GM21526 (cell line): ENCODE measurements at regions not wholly inside any gene's neighbourhood (a gene's known extent, or its start where the extent isn't known, plus 50 kb on each side); places are given as distances from the start of the nearest gene placed in this dataset.
"Not testable (repeated sequence)": the region's sequence is repeated elsewhere in the genome, so short reads cannot be mapped to it uniquely, and the experiment has no call there.

Experiments
- ATAC-seq: cut with Tn5 transposase; IDR thresholded peaks from one replicate; pipeline ENCODE4 v1.9.1; 2021; ENCODE audit warnings: moderate library complexity; ENCODE audit not compliant: unreplicated experiment, low FRiP score

DNA sequence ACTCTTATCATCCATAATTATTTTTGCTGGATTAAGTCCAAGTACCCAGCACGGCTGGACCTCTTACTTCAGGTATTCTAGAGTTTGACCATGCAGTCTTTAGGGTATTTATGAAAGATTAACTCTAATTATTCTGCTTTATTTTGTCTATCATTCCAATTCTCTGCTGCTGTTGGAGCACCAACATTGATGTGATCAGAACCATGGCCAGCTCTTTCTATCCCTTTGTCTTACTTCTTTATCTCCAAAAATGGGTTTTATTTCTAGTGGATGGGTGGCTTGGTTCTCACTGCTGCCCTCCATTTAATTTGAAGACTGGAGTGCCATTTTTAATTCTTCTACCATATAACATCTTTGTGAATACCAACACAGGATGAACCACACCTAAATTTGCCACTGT is 704.3 kb downstream of the FRK start:
- ATAC-seq, result no peak

DNA sequence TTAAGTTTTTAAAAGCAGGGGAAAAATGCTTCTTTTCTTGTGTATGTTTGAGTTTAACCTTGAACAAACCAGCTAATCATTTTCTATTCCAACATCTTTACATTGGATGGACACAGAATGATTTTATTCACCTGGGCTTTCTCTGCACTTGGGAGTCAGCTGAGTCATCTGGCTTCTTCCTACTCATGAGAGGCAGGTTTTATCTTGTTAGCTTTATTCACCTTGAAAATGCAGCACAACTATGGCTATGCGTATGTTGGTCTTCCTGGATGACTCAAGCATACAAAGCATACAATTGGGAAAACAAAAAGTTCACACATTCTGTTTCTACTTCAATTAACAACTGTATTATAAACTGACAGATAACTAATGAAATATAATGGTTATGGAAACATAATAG is 737.7 kb downstream of the FRK start:
- no peak for ATAC-seq

DNA sequence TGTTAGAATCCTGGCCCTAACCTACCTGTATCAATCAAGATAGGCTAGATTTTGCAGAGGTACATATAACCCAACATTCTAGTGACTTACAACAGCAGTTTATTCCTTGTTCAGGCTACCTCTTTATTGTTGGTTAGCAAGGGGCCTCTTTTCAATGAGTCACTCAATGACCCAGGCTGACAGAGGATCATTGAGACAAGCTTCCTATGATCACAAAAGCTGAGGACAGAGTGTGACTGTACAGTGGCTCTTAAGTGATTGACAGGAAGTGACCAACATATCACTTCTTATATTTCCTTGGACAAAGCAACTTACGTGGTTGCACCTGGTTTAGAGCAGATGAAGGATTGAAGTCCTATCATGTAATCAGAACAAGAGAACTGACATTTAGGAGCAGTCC is 740.9 kb downstream of the FRK start:
- no peak for ATAC-seq

DNA sequence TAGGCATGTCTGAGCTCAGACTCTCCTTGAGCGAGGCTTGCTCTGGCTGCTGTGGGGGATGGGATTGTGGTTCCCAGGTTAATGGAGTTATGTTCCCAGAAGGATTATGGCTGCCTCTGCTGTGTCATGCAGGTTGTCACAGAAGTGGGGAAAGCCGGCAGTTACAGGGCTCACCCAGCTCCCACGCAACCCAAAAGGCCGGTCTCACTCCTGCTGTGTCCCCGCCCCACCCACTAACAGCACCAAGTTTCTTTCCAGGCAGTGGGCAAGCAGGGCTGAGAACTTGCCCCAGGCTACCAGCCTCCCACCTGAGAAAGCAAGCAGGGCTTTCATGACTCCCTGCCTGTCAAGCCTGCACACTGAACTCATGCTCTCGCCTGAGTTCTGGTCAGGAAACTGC is 750.5 kb downstream of the FRK start:
- no peak for ATAC-seq

DNA sequence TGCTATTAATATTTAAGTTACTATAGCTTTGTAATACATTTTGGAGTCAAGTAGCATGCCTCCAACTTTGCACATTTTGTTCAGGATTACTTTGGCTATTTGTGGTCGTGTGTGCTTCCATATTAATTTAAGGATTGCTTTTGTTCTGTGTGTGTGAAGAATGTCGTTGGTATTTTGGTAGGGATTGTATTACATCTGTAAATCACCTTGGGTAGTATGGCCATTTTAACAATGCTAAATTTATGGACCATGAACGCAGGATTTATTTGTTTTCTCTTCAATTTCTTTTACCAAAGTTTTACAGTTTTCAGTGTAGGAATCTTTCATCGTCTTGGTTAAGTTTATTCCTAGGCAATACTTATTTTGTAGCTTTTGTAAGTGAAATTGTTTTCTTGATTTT is 758.0 kb downstream of the FRK start:
- no peak for ATAC-seq

DNA sequence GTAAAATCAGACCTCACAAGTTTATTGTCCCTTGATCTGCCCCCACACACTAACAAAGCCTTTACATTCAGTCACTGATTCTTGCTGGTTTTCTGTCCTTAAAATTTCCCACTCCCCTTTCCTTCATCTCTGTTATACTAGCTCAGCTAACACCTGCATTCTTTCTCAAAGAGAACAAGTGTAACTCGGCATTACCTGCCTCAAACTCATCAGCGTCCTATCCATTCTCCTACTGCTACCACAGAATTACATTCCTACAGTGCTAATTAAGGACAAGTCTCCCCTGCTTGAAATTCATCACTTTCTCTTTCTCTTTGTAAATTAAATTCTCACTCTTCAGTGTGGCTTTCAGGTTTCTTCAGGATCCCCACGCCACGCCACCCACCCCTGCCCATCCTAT is 773.2 kb downstream of the FRK start:
- no peak for ATAC-seq

DNA sequence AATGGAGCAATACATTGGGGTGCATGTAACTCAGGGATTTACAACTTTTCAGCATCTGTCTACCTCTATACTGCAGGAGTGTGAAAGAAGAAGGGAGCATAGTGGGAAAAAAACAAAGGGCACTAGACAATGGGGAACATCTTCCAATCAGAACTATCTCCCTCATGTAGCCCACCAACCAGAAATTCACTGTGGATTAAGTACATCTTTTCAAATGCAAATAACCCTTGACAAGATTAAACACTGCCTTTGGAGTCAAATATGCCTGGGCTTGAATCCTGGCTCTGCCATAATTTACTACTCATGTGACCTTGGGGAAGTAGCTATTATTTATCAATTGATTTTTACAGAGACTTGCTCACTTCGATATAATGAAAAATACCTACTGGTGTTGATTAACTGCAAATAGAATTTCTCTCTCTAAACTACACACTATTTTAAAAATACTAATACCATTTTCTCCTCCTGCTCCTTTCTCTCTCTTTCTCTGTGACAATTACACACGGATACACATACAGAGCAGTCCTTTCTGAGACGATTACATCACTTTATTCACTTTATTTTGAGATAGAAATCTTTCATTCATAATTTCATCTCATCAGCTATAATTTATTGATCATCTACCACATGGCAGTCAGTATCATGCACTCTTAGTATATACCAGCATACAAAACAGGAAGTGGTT is 783.7 kb downstream of the FRK start:
- no peak for ATAC-seq

DNA sequence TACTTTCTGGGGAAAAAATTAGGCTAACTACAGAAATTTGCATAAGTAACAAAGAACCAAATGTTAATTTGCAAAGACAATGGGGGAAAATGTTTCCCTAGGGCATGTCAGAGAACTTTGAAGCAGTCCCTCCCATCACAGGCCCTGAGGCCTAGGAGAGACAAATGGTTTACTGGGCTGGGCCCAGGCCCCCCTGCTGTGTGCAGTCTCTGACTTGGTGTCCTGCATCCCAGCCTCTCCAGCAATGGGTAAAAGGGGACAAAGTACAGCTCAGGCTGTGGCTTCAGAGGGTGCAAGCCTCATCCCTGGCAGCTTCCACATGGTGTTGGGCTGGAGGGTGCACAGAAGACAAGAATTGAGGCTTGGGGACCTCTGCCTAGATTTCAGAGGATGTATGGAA is 788.4 kb downstream of the FRK start:
- ATAC-seq, result no peak

DNA sequence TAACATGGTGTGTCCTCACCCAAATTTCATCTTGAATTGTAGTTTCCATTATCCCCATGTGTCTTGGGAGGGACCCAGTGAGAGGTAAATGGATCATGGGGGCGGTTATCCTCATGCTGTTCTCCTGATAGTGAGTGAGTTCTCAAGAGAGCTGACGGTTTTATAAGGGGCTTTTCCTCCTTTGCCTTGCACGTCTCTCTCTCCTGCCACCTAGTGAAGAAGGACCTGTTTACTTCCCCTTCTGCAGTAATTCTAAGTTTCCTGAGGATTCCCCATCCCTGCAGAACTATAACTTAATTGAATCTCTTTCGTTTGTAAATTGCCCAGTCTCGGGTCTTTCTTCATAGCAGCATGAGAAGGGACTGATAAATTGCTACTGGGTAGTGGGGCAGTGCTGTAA is 789.3 kb downstream of the FRK start:
- ATAC-seq, result no peak

DNA sequence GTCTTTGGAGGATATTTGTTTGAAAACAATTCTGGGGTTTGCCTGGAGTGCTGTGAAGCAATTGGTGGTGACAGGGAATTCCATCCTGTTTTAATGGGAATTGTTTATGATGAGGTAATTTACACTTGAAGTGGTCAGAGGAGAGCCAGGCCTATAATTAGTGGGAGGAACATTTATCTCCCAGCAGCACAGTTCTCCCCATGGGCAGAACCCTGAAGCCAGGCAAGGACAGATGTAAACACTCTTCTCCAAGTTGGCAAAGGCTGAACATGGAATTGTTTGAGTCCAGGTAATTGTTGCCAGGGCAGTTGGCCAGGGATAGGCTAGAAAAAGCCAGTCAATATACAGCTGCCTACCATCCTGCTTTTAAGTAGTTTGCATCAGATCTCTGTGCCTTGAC is 789.7 kb downstream of the FRK start:
- ATAC-seq, result no peak

DNA sequence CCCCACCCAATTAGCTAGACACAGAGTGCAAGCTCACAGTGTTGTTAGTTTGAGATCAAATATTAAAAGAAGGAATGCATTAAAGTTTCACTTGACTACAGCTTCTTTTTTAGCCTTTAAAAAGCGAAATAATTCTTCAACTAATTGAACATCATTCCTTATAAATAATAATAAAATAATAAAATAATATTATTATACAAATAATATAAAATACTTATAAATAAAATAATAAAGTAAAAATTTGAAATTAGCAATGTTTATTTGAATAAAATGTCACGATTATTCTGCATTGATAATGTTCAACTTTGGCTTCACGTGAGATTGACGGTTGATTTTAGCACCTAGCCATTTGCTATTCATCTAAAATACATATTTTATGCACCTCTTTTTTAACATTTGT is 819.3 kb downstream of the FRK start:
- no peak for ATAC-seq

DNA sequence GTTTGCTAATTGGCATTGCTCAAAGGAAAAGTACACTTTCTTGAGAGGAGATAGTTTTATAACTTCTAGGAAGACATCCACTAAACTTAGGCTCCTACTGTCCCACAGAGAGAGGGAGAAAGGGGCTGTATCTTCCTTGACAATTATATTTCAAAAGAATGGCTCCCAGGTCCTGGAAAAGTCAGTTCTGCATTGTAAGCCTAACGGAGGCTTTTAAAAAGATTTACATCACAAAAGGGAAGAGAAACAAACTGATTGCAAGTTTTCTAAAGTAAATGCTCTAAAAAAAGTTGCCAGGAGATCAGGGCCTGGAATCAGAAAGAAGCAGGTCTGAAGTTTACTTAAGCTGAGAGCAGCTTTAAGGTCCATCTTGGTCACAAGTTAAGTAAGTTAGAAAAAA is 839.5 kb downstream of the FRK start:
- no peak for ATAC-seq

DNA sequence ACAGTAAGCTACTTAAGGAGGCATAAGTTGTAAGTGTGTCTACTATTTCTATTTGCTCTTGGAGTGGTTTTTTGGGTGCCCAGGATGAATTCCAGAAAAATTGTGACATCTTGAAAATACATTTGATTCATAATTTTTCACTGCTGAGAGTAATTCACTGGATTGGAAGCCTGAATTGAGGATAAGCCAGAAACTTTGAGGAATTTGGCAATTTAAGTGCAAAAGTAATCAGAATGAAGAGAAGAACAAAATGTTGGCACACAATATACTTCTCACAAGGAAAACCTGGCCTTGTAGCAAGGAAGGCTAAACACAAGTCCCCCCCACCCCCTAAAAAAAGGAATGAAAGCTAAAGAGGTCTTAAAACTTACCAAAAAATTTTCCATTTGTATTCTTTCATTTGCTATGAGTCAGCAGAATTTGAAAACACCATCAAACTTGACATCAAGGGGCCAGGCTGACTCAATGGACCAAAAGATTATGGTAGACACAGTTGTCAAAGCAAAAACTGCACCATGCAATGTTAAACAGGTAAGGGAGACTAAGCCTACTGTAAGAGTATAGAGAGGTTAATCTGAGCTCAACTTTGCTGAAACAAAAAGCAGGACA is 840.0 kb downstream of the FRK start:
- no peak for ATAC-seq

DNA sequence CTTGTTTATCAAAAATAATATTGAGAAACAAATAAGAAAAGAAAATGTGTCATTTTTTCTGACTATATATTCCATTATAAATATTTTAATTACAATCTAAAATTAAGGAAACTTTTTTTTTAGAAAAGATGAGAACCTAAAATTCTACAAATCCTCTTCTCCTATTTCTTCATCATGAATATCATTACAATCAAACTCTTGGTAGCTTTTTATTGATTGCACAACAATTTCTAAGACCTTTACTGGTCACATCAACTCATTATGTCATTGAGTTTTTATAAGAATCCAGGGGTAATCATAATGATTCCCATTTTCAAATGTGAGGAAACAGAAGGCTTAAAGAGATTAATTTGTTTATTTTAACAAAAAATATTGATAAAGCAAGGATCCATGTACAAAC is 841.0 kb downstream of the FRK start:
- ATAC-seq, result no peak

DNA sequence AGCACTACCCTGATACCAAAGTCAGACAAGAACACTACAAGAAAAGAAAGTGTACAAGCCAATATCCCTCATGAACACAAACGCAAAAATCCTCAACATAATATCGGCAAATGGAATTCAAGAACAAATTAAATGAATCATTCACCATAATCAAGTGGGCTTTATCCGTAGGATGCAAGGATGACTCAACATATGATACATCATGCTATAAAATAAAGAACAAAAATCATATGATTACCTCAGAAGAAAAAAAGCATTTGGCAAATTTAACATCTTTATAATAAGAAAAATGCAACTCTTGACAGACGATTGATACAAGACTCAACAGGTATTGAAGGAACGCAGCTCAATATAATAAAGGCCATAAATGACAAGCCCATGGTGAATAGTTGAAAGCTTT is 843.9 kb downstream of the FRK start:
- ATAC-seq, result no peak

DNA sequence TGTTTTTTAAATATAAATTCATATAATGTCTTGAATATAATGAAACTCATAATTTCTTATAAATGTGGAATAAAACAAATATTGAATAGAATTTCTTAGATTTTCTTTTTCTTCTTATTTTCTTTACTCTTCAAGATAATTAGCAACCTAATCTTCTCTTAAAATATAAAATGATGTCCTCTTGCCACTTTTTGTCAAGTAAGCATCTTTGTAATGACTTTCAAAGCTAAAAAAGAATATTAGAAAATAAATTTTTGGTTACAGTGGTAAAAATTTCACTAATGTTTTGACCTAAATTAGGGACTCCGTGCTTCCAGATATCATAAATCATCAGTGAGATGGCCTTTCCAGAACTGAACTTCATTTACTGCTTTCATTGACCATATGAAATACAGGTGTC is 846.4 kb downstream of the FRK start:
- no peak for ATAC-seq

DNA sequence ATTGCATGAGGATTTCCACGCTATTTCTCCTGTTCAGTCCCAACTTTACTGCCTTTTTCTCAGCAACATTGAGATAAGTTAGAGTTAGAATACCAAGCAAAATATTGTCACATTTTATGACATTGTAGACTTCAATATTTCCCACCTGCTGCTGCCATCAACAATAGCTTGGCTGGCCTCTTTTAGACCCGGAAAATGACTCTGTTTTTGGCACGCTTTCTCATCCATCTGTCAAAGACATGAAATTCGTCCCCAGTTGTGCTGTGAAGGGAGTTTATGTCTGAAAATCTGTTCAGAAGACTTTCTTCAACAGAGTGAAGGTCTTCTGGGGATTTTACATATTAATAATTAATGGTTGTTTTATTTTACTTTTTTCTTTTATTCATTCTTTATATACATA is 857.3 kb downstream of the FRK start:
- no peak for ATAC-seq

DNA sequence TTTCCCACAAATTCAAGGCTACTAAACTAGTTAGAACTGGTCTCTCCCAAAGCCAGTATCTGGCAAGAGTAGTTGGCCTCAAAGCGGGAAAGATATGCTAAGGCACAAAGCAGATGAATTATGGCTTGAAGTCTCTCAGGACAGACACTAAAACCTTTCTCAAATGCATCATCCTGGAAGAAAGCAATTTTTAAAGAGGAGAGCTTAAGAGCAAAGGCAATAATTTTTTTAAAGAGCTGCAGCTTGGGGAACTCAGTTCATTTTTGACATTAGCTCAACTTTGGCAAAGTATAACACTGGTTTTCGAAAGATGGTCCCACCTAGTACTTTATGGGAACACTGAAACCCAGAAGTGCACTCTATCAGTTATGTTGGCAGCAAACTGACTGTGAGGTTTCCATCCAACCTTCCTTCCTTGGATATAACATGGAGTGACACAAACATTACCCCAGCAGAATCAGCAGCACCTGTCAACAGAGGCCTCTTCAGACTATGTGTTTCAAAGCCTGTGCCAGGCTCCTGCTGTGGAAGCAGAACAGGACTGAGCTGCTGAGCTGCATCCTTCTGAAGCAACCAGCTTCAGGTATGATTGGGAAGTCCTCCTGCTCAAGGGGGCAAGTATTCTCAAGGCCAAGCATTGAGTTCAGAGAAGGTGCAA is 852.3 kb upstream of the HS3ST5 start:
- no peak for ATAC-seq

DNA sequence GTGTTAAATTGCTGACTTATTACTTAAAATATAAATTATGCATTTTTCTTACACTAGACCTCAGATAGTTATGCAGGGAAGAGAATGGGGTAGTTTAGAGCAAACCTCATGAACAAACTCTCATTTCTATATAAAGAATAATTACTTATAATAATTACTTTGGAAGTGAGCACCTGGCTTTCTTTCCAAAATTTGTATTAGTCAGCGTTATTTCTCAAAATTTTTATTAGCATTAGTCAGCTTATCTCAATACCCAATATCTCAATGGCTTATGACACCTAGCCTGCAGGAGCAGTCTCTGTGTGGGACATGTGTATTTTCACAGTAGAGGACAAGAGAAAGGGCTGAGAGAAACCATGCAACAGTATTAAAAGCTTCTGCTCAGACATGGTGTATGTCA is 849.2 kb upstream of the HS3ST5 start:
- ATAC-seq, result no peak

DNA sequence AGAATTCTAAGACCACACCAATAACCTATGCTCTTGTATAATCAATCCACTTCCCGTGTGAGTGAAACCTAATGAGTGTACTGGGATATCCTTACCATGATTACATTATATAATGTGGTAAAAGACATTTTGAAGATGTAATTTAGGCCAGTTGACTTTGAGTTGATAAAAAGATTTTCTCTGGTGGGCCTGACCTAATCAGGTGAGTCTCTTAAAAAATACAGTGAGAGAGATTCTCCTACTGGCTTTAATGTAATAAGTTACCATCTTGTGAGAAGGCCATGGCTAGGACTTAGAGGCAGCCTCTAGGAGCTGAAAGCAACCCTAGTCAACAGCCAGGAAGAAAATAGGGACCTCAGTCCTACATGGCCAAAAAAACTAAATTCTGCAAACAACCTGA is 847.7 kb upstream of the HS3ST5 start:
- ATAC-seq, result no peak

DNA sequence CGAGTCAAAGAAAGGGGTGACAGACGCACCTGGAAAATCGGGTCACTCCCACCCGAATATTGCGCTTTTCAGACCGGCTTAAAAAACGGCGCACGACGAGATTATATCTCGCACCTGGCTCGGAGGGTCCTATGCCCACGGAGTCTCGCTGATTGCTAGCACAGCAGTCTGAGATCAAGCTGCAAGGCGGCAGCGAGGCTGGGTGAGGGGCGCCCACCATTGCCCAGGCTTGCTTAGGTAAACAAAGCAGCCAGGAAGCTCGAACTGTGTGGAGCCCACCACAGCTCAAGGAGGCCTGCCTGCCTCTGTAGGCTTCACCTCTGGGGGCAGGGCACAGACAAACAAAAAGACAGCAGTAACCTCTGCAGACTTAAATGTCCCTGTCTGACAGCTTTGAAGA is 832.6 kb upstream of the HS3ST5 start:
- not testable (repeated sequence) for ATAC-seq

DNA sequence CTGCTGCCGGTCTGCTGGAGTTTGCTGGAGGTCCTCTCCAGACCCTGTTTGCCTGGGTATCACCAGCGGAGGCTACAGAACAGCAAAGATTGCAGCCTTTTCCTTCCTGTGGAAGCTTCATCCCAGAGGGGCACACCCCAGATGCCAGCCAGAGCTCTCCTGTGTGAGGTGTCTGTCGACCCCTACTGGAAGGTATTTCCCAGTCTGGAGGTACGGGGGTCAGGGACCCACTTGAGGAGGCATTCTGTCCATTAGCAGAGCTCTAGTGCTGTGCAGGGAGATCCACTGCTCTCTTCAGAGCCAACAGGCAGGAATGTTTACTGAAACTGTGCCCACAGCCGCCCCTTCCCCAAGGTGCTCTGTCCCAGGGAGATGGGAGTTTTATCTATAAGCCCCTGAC is 823.1 kb upstream of the HS3ST5 start:
- not testable (repeated sequence) for ATAC-seq
